Endothelial cell of umbilical vein (primary cell): ENCODE measurements at regions not wholly inside any gene's neighbourhood (a gene's known extent, or its start where the extent isn't known, plus 50 kb on each side); places are given as distances from the start of the nearest gene placed in this dataset.

Experiments
- CTCF ChIP-seq, 2 donors: IDR thresholded peaks; 1 replicate in 1 of 2; 2 replicates in 1 of 2; pipeline ENCODE4 v1.5.1; 2011; ENCODE audit warnings: low read length in 2 of 2, mild to moderate bottlenecking in 2 of 2, moderate library complexity in 2 of 2, control low read depth in 1 of 2, inconsistent platforms in 1 of 2, low read depth in 1 of 2; ENCODE audit not compliant: insufficient read depth in 1 of 2; ENCODE audit errors: extremely low read depth in 1 of 2
- EZH2 ChIP-seq: IDR thresholded peaks from 2 replicates; pipeline ENCODE4 v1.6.1; 2012; ENCODE audit warnings: borderline replicate concordance, low read depth, mild to moderate bottlenecking, moderate library complexity, low read length, inconsistent platforms; ENCODE audit not compliant: severe bottlenecking
- GATA2 ChIP-seq: IDR thresholded peaks from 2 replicates; pipeline ENCODE4 v1.7.0; 2011; ENCODE audit warnings: low read depth, mild to moderate bottlenecking, moderate library complexity, mixed read lengths, low read length; ENCODE audit not compliant: insufficient read length, insufficient read depth
- JUN ChIP-seq: IDR thresholded peaks from 2 replicates; pipeline ENCODE4 v1.6.1; 2011; ENCODE audit warnings: borderline replicate concordance, low read depth; ENCODE audit not compliant: insufficient read length, insufficient read depth
- MAX ChIP-seq: IDR thresholded peaks from 2 replicates; pipeline ENCODE4 v1.6.1; 2011; ENCODE audit not compliant: insufficient read depth, insufficient read length
- POLR2A ChIP-seq: IDR thresholded peaks from 2 replicates; pipeline ENCODE4 v1.6.1; 2012; ENCODE audit warnings: low read depth, mild to moderate bottlenecking, control low read depth, low read length
- POLR2AphosphoS5 ChIP-seq: IDR thresholded peaks from 2 replicates; pipeline ENCODE4 v1.6.1; 2012; ENCODE audit warnings: low read depth, mild to moderate bottlenecking, control low read depth, low read length, moderate library complexity; ENCODE audit not compliant: insufficient read depth

GRCh38 chrX:137413190-137413589 is 152.7 kb upstream of the ZIC3 start:
- TF ChIP-seq CTCF (IDR thresholded peaks at IDR 0.05; ENCODE audit: extremely low read depth in 1 of 2, insufficient read depth in 1 of 2, low read depth in 1 of 2, low read length in 2 of 2): no peak
- no peak for TF ChIP-seq POLR2A
- no peak for TF ChIP-seq POLR2AphosphoS5
- no peak for TF ChIP-seq EZH2
- no peak for TF ChIP-seq MAX
- TF ChIP-seq GATA2: no peak
- no peak for TF ChIP-seq JUN
